ENCODE measurements at regions not wholly inside any gene's neighbourhood (a gene's known extent, or its start where the extent isn't known, plus 50 kb on each side); places are given as distances from the start of the nearest gene placed in this dataset.

DNA sequence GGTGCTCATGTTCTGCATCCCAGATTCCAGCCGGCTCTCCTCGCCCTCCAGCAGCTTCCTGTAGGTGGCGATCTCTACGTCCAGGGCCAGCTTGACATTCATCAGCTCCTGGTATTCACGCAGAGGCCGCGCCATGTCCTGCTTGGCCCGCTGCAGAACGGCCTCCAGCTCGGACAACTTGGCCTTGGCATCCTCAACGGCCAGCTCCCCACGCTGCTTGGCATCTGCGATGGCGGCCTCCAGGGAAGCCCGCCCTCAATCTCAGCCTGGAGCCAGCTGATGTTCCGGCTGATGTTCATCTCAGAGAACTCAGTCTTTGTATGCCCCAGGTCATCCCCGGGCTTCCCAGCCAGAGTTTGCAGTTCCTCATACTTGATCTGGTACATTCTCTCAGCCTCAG lies 431.8 kb upstream of the DIPK2B start:
- POLR2A ChIA-PET (ENCODE audit: unreplicated experiment), result no interaction called here
- no peak overlapping the region for H2BK20ac ChIP-seq (ENCODE audit: low read depth, low read length)
- in situ Hi-C loops (cut with MboI; ENCODE audit: low sequenced_read_pairs), result no loop called here
- H3K23ac ChIP-seq (ENCODE audit: low read depth, low read length), result no peak overlapping the region
- H3K9me3 ChIP-seq (ENCODE audit: control insufficient read depth, insufficient read depth, low read length), result peaks cover 9% of the 10 kb centered on the region
- H2BK5ac ChIP-seq (ENCODE audit: low read depth, low read length, poor library complexity, severe bottlenecking), result no peak overlapping the region
- BruUV-seq (replicated peaks), result no TSS peak
- H3K79me1 ChIP-seq (ENCODE audit: low read depth in 1 of 2, low read length in 2 of 2), result no peaks in the 10 kb centered on the region
- no peak overlapping the region for H2AFZ ChIP-seq (replicated peaks; ENCODE audit: low read length, poor library complexity)
- H3K9me1 ChIP-seq (ENCODE audit: insufficient read depth, low read length), result no peaks in the 10 kb centered on the region
- H2AK5ac ChIP-seq (ENCODE audit: low read depth, low read length), result no peak overlapping the region
- H2BK15ac ChIP-seq (ENCODE audit: low read depth, low read length), result no peak overlapping the region
- no peak overlapping the region for H3K27ac ChIP-seq (ENCODE audit: insufficient read depth, low read length)
- no peak overlapping the region for H4K8ac ChIP-seq (ENCODE audit: low read depth in 2 of 2, low read length in 2 of 2)
- no peak overlapping the region for H3K18ac ChIP-seq (ENCODE audit: low read depth, low read length)
- no peak for ATAC-seq (ENCODE audit: low read depth)
- H4K91ac ChIP-seq (ENCODE audit: insufficient read depth, low read depth, low read length), result no peak overlapping the region
- no peak overlapping the region for H3K14ac ChIP-seq (replicated peaks; ENCODE audit: low read depth, low read length)
- H3K36me3 ChIP-seq (ENCODE audit: control insufficient read depth, insufficient read depth, low read length), result no peaks in the 10 kb centered on the region
- no peaks in the 10 kb centered on the region for H4K20me1 ChIP-seq (ENCODE audit: insufficient read depth, low read length)
- no peak for DNase-seq
- 85% methylated on average over 17 of the region's 17 CpGs; no CpG with 5 or more reads in 1 of the 2 experiments for WGBS, 2 experiments (ENCODE audit: extremely low coverage in 2 of 2, insufficient read length in 1 of 2)
- intact Hi-C loops (cut with micrococcal nuclease), result no loop called here
- no peak overlapping the region for H3K56ac ChIP-seq (ENCODE audit: extremely low read depth, insufficient read depth, low read length)
- H3K4me2 ChIP-seq (ENCODE audit: low read depth, low read length), result no peak overlapping the region
- dilution Hi-C loops (cut with HindIII; ENCODE audit: low sequenced_read_pairs, unreplicated experiment), result no loop called here
- no peak overlapping the region for H3K4ac ChIP-seq (ENCODE audit: low read depth, low read length)
- TF ChIP-seq RAD21 (IDR thresholded peaks at IDR 0.05; ENCODE audit: low read length) (no peak), RFX5 (IDR thresholded peaks at IDR 0.05; ENCODE audit: low read depth, low read length) (no peak), NFE2L2 (IDR thresholded peaks at IDR 0.05; ENCODE audit: low read depth, low read length) (no peak), MAZ (IDR thresholded peaks at IDR 0.05; ENCODE audit: borderline replicate concordance, low read depth, low read length) (no peak)
- no peaks in the 10 kb centered on the region for H3K27me3 ChIP-seq (ENCODE audit: control insufficient read depth, insufficient read depth, low read length)
- H3K9ac ChIP-seq (ENCODE audit: low read depth, low read length), result no peak overlapping the region
- no peak overlapping the region for H3K4me3 ChIP-seq (ENCODE audit: insufficient read depth, low read depth, low read length)
- no peak overlapping the region for H2AK9ac ChIP-seq (replicated peaks; ENCODE audit: low read depth, low read length, poor library complexity)
- H2BK120ac ChIP-seq (ENCODE audit: low read depth, low read length), result no peak overlapping the region
- H4K5ac ChIP-seq (ENCODE audit: low read depth, low read length), result no peak overlapping the region
- CTCF ChIA-PET, result no interaction called here
- peaks cover 3% of the 10 kb centered on the region for H3K4me1 ChIP-seq (ENCODE audit: control insufficient read depth, insufficient read depth, low read length)

Measured in IMR-90 (cell line).